Activated T-helper 2 cell treated with anti-CD3 and anti-CD28 coated beads, Interferon-gamma antibody, Interleukin-2, Interleukin-4, amounts not matched to agents 10 μg/mL and 5 μg/mL and 100 μg/mL, durations not matched to agents 14 hours and 24 hours and 36 hours (primary cell): ENCODE measurements at regions not wholly inside any gene's neighbourhood (a gene's known extent, or its start where the extent isn't known, plus 50 kb on each side); places are given as distances from the start of the nearest gene placed in this dataset.

Source experiments
- DNase-seq: peaks from one replicate; pipeline ENCODE4 v3.0.0; 2021; ENCODE audit warnings: low spot score
- H3K27ac Mint-ChIP-seq: one replicate; pipeline ENCODE4 v1.8.0; 2021; ENCODE audit warnings: mixed read lengths
- H3K27me3 Mint-ChIP-seq: one replicate; pipeline ENCODE4 v1.8.0; 2021; ENCODE audit warnings: low read depth, mixed read lengths
- H3K36me3 Mint-ChIP-seq: one replicate; pipeline ENCODE4 v1.8.0; 2021; ENCODE audit warnings: low read depth, mixed read lengths
- H3K4me1 Mint-ChIP-seq: one replicate; pipeline ENCODE4 v1.8.0; 2021; ENCODE audit warnings: low read depth, mixed read lengths
- H3K4me3 Mint-ChIP-seq: one replicate; pipeline ENCODE4 v1.8.0; 2021; ENCODE audit warnings: low read depth, mild to moderate bottlenecking, moderate library complexity, mixed read lengths
- H3K9me3 Mint-ChIP-seq: one replicate; pipeline ENCODE4 v1.8.0; 2021; ENCODE audit warnings: mixed read lengths
- intact Hi-C: fragments of 100-400 bp; cut with micrococcal nuclease; formaldehyde crosslinking; loops from one replicate; pipeline ENCODE4 v1.15.1; 2023

GRCh38 chr3:151935446-151935845 lies 62.0 kb downstream of the SUCNR1 start:
- Mint-ChIP-seq H3K4me3 (no peak overlapping the region), H3K27ac (no peak overlapping the region), H3K4me1 (no peaks in the 10 kb centered on the region), H3K27me3 (peaks cover 14% of the 10 kb centered on the region), H3K36me3 (no peaks in the 10 kb centered on the region), H3K9me3 (no peaks in the 10 kb centered on the region)
- no peak for DNase-seq
- intact Hi-C loops, result no loop called here

GRCh38 chr3:151940481-151940880 lies 67.0 kb downstream of the SUCNR1 start:
- intact Hi-C loops, result no loop called here
- no peaks in the 10 kb centered on the region for H3K9me3 Mint-ChIP-seq

GRCh38 chr3:151943539-151943938 lies 70.1 kb downstream of the SUCNR1 start:
- DNase-seq, result no peak
- Mint-ChIP-seq H3K4me1 (no peaks in the 10 kb centered on the region), H3K36me3 (no peaks in the 10 kb centered on the region), H3K27me3 (peaks cover 18% of the 10 kb centered on the region), H3K9me3 (no peaks in the 10 kb centered on the region), H3K27ac (no peak overlapping the region), H3K4me3 (no peak overlapping the region)
- intact Hi-C loops, result no loop called here

More at GRCh38 chr3:151940481-151940880, 67.0 kb downstream of the SUCNR1 start:
- Mint-ChIP-seq H3K36me3 (no peaks in the 10 kb centered on the region), H3K4me1 (no peaks in the 10 kb centered on the region), H3K27ac (no peak overlapping the region), H3K4me3 (no peak overlapping the region), H3K27me3 (peaks cover 20% of the 10 kb centered on the region)
- DNase-seq, result no peak

GRCh38 chr3:151944356-151944755 lies 70.9 kb downstream of the SUCNR1 start:
- DNase-seq, result no peak
- H3K9me3 Mint-ChIP-seq, result no peaks in the 10 kb centered on the region
- H3K27ac Mint-ChIP-seq, result no peak overlapping the region
- no peak overlapping the region for H3K4me3 Mint-ChIP-seq
- intact Hi-C loops, result no loop called here
- H3K27me3 Mint-ChIP-seq, result peaks cover 20% of the 10 kb centered on the region
- no peaks in the 10 kb centered on the region for H3K36me3 Mint-ChIP-seq
- H3K4me1 Mint-ChIP-seq, result no peaks in the 10 kb centered on the region

GRCh38 chr3:151946606-151947005 lies 73.2 kb downstream of the SUCNR1 start:
- Mint-ChIP-seq H3K4me3 (no peak overlapping the region), H3K9me3 (no peaks in the 10 kb centered on the region), H3K4me1 (no peaks in the 10 kb centered on the region), H3K27me3 (peaks cover 24% of the 10 kb centered on the region), H3K36me3 (no peaks in the 10 kb centered on the region), H3K27ac (no peak overlapping the region)
- no peak for DNase-seq
- intact Hi-C loops, result no loop called here

- H3K27ac Mint-ChIP-seq, result no peak overlapping the region
- intact Hi-C loops, result no loop called here
- H3K9me3 Mint-ChIP-seq, result no peaks in the 10 kb centered on the region
- H3K4me1 Mint-ChIP-seq, result no peaks in the 10 kb centered on the region
- H3K4me3 Mint-ChIP-seq, result no peak overlapping the region
- no peaks in the 10 kb centered on the region for H3K36me3 Mint-ChIP-seq
- H3K27me3 Mint-ChIP-seq, result peaks cover 27% of the 10 kb centered on the region
- no peak for DNase-seq
Measured at GRCh38 chr3:151949706-151950105, 76.3 kb downstream of the SUCNR1 start.

- peaks cover 13% of the 10 kb centered on the region for H3K27me3 Mint-ChIP-seq
- H3K9me3 Mint-ChIP-seq, result no peaks in the 10 kb centered on the region
- intact Hi-C loops, result no loop called here
- no peak overlapping the region for H3K4me3 Mint-ChIP-seq
- no peaks in the 10 kb centered on the region for H3K4me1 Mint-ChIP-seq
- H3K36me3 Mint-ChIP-seq, result no peaks in the 10 kb centered on the region
- no peak for DNase-seq
- H3K27ac Mint-ChIP-seq, result no peak overlapping the region
Measured at GRCh38 chr3:151955356-151955755, 81.9 kb downstream of the SUCNR1 start.

- intact Hi-C loops, result no loop called here
- no peak for DNase-seq
- no peak overlapping the region for H3K27ac Mint-ChIP-seq
- no peaks in the 10 kb centered on the region for H3K36me3 Mint-ChIP-seq
- H3K4me1 Mint-ChIP-seq, result no peaks in the 10 kb centered on the region
- peaks cover 10% of the 10 kb centered on the region for H3K27me3 Mint-ChIP-seq
- no peak overlapping the region for H3K4me3 Mint-ChIP-seq
- no peaks in the 10 kb centered on the region for H3K9me3 Mint-ChIP-seq
Measured at GRCh38 chr3:151960961-151961580, 87.6 kb downstream of the SUCNR1 start.

- intact Hi-C loops, result no loop called here
- H3K9me3 Mint-ChIP-seq, result no peaks in the 10 kb centered on the region
- no peaks in the 10 kb centered on the region for H3K36me3 Mint-ChIP-seq
Measured at GRCh38 chr3:151962352-151962751, 88.9 kb downstream of the SUCNR1 start.

GRCh38 chr3:151962912-151963311 lies 89.5 kb downstream of the SUCNR1 start:
- H3K36me3 Mint-ChIP-seq, result no peaks in the 10 kb centered on the region
- H3K9me3 Mint-ChIP-seq, result no peaks in the 10 kb centered on the region
- intact Hi-C loops, result no loop called here
- H3K27ac Mint-ChIP-seq, result no peak overlapping the region
- H3K4me3 Mint-ChIP-seq, result no peak overlapping the region
- H3K4me1 Mint-ChIP-seq, result no peaks in the 10 kb centered on the region
- peaks cover 18% of the 10 kb centered on the region for H3K27me3 Mint-ChIP-seq
- DNase-seq, result no peak

More at GRCh38 chr3:151962352-151962751, 88.9 kb downstream of the SUCNR1 start:
- H3K27me3 Mint-ChIP-seq, result peaks cover 13% of the 10 kb centered on the region
- no peak overlapping the region for H3K4me3 Mint-ChIP-seq
- no peaks in the 10 kb centered on the region for H3K4me1 Mint-ChIP-seq
- no peak overlapping the region for H3K27ac Mint-ChIP-seq
- no peak for DNase-seq

- DNase-seq, result no peak
- peaks cover 23% of the 10 kb centered on the region for H3K27me3 Mint-ChIP-seq
- no peak overlapping the region for H3K27ac Mint-ChIP-seq
- intact Hi-C loops, result no loop called here
- no peaks in the 10 kb centered on the region for H3K9me3 Mint-ChIP-seq
- no peaks in the 10 kb centered on the region for H3K36me3 Mint-ChIP-seq
- H3K4me1 Mint-ChIP-seq, result no peaks in the 10 kb centered on the region
- H3K4me3 Mint-ChIP-seq, result no peak overlapping the region
Measured at GRCh38 chr3:151964743-151965142, 91.3 kb downstream of the SUCNR1 start.

GRCh38 chr3:151969026-151969642 lies 95.7 kb downstream of the SUCNR1 start:
- H3K4me1 Mint-ChIP-seq, result no peaks in the 10 kb centered on the region
- no peaks in the 10 kb centered on the region for H3K9me3 Mint-ChIP-seq
- H3K27me3 Mint-ChIP-seq, result peaks cover 20% of the 10 kb centered on the region
- no peak overlapping the region for H3K4me3 Mint-ChIP-seq
- no peaks in the 10 kb centered on the region for H3K36me3 Mint-ChIP-seq
- intact Hi-C loops, result no loop called here
- no peak for DNase-seq
- H3K27ac Mint-ChIP-seq, result no peak overlapping the region

GRCh38 chr3:151971814-151972579 lies 98.6 kb downstream of the SUCNR1 start:
- intact Hi-C loops, result no loop called here
- Mint-ChIP-seq H3K27ac (no peak overlapping the region), H3K9me3 (no peaks in the 10 kb centered on the region), H3K27me3 (peaks cover 11% of the 10 kb centered on the region), H3K36me3 (no peaks in the 10 kb centered on the region), H3K4me3 (no peak overlapping the region), H3K4me1 (no peaks in the 10 kb centered on the region)
- no peak for DNase-seq
